ENCODE measurements at regions not wholly inside any gene's neighbourhood (a gene's known extent, or its start where the extent isn't known, plus 50 kb on each side); places are given as distances from the start of the nearest gene placed in this dataset.

- DNase-seq (ENCODE audit: low spot score in 2 of 2): no peak
- no peaks in the 10 kb centered on the region for H3K9me3 Mint-ChIP-seq
Observed at GRCh38 chr2:222054813-222055212, 244.0 kb downstream of the PAX3 start.

DNA sequence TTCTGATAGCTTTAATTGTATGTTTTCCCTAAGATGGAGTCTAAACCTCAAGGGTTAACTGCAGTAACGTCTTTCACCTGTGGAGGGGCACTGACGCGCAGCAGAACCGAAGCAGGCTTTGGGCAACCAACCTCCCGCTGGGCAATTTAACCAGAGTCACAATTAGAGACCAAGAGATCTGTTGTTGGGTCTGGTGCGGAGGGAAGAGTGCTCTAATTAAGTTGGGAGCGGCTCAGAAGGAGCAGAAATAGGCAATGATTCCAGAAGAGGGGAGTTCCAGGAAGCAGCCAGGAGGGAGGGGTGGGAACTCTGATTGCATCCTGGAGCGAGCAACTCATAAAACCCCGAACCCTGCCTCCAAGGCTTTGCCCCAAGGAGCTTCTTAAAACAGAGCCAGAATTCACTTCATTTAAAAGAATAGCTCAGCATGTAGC lies 245.8 kb downstream of the PAX3 start:
- Mint-ChIP-seq H3K4me3 (no peak overlapping the region), H3K4me1 (no peaks in the 10 kb centered on the region), H3K27ac (ENCODE audit: low read depth) (no peak overlapping the region), H3K36me3 (ENCODE audit: insufficient read depth) (no peaks in the 10 kb centered on the region), H3K27me3 (peaks cover 55% of the 10 kb centered on the region), H3K9me3 (no peaks in the 10 kb centered on the region)
- ATAC-seq (replicated peaks; ENCODE audit: extremely low read depth, poor library complexity, severe bottlenecking) (no peak), DNase-seq (ENCODE audit: low spot score in 2 of 2) (no peak)

More at GRCh38 chr2:222054813-222055212, 244.0 kb downstream of the PAX3 start:
- no peak for ATAC-seq (replicated peaks; ENCODE audit: extremely low read depth, poor library complexity, severe bottlenecking)
- Mint-ChIP-seq H3K36me3 (ENCODE audit: insufficient read depth) (no peaks in the 10 kb centered on the region), H3K4me1 (no peaks in the 10 kb centered on the region), H3K4me3 (no peak overlapping the region), H3K27ac (ENCODE audit: low read depth) (no peak overlapping the region), H3K27me3 (peaks cover 60% of the 10 kb centered on the region)

DNA sequence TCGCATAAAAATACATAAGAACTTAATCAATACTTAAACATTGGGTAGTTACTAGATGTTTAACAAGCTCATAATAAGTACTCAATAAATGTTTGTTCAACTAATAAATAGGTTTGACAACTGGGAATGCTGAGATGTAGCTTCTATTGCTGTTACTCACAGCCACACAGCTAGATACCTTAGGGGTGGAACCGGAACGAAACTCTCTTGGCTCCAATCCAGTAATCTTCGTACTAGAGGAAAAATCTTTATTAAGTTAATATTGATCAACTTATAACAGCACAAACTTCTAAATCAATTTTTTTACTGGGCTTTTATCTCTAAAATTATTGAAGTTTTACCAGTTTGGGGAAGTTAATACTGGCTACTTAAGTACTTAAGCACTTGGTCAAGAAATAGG lies 247.8 kb downstream of the PAX3 start:
- Mint-ChIP-seq H3K4me1 (no peaks in the 10 kb centered on the region), H3K9me3 (no peaks in the 10 kb centered on the region), H3K36me3 (ENCODE audit: insufficient read depth) (no peaks in the 10 kb centered on the region), H3K27ac (ENCODE audit: low read depth) (no peak overlapping the region), H3K27me3 (peaks cover 53% of the 10 kb centered on the region), H3K4me3 (no peak overlapping the region)
- ATAC-seq (replicated peaks; ENCODE audit: extremely low read depth, poor library complexity, severe bottlenecking) (no peak), DNase-seq (ENCODE audit: low spot score in 2 of 2) (no peak)

GRCh38 chr2:222049946-222050345 lies 248.9 kb downstream of the PAX3 start:
- Mint-ChIP-seq H3K4me1 (no peaks in the 10 kb centered on the region), H3K27ac (ENCODE audit: low read depth) (no peak overlapping the region), H3K36me3 (ENCODE audit: insufficient read depth) (no peaks in the 10 kb centered on the region), H3K9me3 (no peaks in the 10 kb centered on the region), H3K4me3 (no peak overlapping the region), H3K27me3 (peaks cover 47% of the 10 kb centered on the region)
- DNase-seq (ENCODE audit: low spot score in 2 of 2) (no peak), ATAC-seq (replicated peaks; ENCODE audit: extremely low read depth, poor library complexity, severe bottlenecking) (no peak)

GRCh38 chr2:222043897-222044296 lies 254.9 kb downstream of the PAX3 start:
- H3K9me3 Mint-ChIP-seq: no peaks in the 10 kb centered on the region
- H3K4me1 Mint-ChIP-seq: no peaks in the 10 kb centered on the region
- no peak for ATAC-seq (replicated peaks; ENCODE audit: extremely low read depth, poor library complexity, severe bottlenecking)
- H3K4me3 Mint-ChIP-seq: no peak overlapping the region
- no peak for DNase-seq (ENCODE audit: low spot score in 2 of 2)
- H3K27ac Mint-ChIP-seq (ENCODE audit: low read depth): no peak overlapping the region
- no peaks in the 10 kb centered on the region for H3K27me3 Mint-ChIP-seq
- H3K36me3 Mint-ChIP-seq (ENCODE audit: insufficient read depth): no peaks in the 10 kb centered on the region

- Mint-ChIP-seq H3K27ac (ENCODE audit: low read depth) (no peak overlapping the region), H3K36me3 (ENCODE audit: insufficient read depth) (no peaks in the 10 kb centered on the region), H3K9me3 (no peaks in the 10 kb centered on the region), H3K27me3 (no peaks in the 10 kb centered on the region), H3K4me1 (no peaks in the 10 kb centered on the region), H3K4me3 (no peak overlapping the region)
- ATAC-seq (replicated peaks; ENCODE audit: extremely low read depth, poor library complexity, severe bottlenecking) (no peak), DNase-seq (ENCODE audit: low spot score in 2 of 2) (no peak)
Observed at GRCh38 chr2:222042666-222043065, 256.1 kb downstream of the PAX3 start.

GRCh38 chr2:222040333-222040732 lies 258.5 kb downstream of the PAX3 start:
- no peaks in the 10 kb centered on the region for H3K27me3 Mint-ChIP-seq
- DNase-seq (ENCODE audit: low spot score in 2 of 2) (no peak), ATAC-seq (replicated peaks; ENCODE audit: extremely low read depth, poor library complexity, severe bottlenecking) (no peak)
- H3K4me3 Mint-ChIP-seq: no peak overlapping the region
- no peaks in the 10 kb centered on the region for H3K9me3 Mint-ChIP-seq
- no peaks in the 10 kb centered on the region for H3K36me3 Mint-ChIP-seq (ENCODE audit: insufficient read depth)
- no peak overlapping the region for H3K27ac Mint-ChIP-seq (ENCODE audit: low read depth)
- no peaks in the 10 kb centered on the region for H3K4me1 Mint-ChIP-seq

DNA sequence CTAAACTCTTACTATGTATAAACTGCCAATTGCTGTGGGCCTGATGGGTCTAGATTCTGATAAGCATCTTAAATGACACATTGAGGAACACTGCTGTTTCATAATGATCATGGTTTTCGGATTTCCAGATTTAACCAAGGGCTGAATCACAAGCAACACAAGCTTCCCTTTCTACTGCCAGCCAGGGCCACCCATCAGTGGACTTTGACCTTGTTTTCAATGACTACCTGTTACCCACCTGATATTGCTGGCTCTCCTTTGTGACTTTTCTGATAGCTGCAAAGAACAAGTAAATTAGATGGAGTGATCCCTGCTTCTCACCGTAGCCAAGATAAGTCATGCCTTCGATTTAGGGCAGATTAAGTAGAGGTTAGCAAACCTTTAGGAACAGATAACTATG lies 259.0 kb downstream of the PAX3 start:
- no peaks in the 10 kb centered on the region for H3K27me3 Mint-ChIP-seq
- DNase-seq (ENCODE audit: low spot score in 2 of 2): no peak
- no peaks in the 10 kb centered on the region for H3K36me3 Mint-ChIP-seq (ENCODE audit: insufficient read depth)
- H3K9me3 Mint-ChIP-seq: no peaks in the 10 kb centered on the region
- H3K4me1 Mint-ChIP-seq: no peaks in the 10 kb centered on the region
- H3K27ac Mint-ChIP-seq (ENCODE audit: low read depth): no peak overlapping the region
- H3K4me3 Mint-ChIP-seq: no peak overlapping the region
- no peak for ATAC-seq (replicated peaks; ENCODE audit: extremely low read depth, poor library complexity, severe bottlenecking)

DNA sequence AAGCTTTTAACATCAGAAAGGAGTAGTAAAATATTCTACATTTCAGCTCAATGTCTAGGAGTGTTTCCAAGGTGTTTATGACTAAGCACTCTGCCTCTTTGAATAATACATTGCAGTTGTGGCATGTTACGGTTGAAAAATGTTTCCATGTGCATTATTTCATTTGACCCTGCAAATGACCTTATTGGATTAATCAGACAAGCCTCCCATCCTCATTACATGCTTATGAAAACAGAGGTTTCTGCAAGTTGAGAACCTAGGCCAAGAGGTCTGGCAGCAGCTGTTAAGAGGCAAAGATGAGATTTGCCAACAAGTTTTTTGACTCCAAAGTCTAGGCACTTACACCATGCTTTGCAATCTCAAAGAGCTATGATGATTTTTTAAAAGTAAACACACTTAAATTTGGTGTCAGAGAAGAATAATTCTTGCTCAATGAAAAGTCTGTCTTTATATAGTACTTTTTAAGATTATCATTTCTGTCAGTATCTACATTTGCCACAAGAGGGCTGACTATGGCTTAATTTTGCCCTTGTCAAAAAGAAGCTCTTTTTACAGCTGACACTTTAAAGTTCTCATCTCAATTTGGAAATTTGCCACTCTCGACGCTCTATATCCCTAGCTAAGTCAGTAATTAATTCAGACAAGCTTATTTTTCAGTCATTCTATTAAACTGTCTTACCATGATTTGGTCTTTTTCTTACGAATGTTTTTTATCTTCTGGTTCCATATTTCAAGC lies 260.6 kb downstream of the PAX3 start:
- no peak for DNase-seq (ENCODE audit: low spot score in 2 of 2)
- Mint-ChIP-seq H3K27ac (ENCODE audit: low read depth) (no peak overlapping the region), H3K36me3 (ENCODE audit: insufficient read depth) (no peaks in the 10 kb centered on the region), H3K4me3 (no peak overlapping the region), H3K4me1 (no peaks in the 10 kb centered on the region), H3K27me3 (no peaks in the 10 kb centered on the region), H3K9me3 (no peaks in the 10 kb centered on the region)
- ATAC-seq (replicated peaks; ENCODE audit: extremely low read depth, poor library complexity, severe bottlenecking): no peak

- Mint-ChIP-seq H3K4me1 (no peaks in the 10 kb centered on the region), H3K36me3 (ENCODE audit: insufficient read depth) (no peaks in the 10 kb centered on the region), H3K27ac (ENCODE audit: low read depth) (no peak overlapping the region), H3K9me3 (no peaks in the 10 kb centered on the region), H3K27me3 (no peaks in the 10 kb centered on the region), H3K4me3 (no peak overlapping the region)
- ATAC-seq (replicated peaks; ENCODE audit: extremely low read depth, poor library complexity, severe bottlenecking) (no peak), DNase-seq (ENCODE audit: low spot score in 2 of 2) (no peak)
Observed at GRCh38 chr2:222037211-222037610, 261.6 kb downstream of the PAX3 start.

GRCh38 chr2:222034058-222034457 lies 264.7 kb downstream of the PAX3 start:
- H3K4me1 Mint-ChIP-seq: no peaks in the 10 kb centered on the region
- no peak overlapping the region for H3K27ac Mint-ChIP-seq (ENCODE audit: low read depth)
- no peak overlapping the region for H3K4me3 Mint-ChIP-seq
- no peaks in the 10 kb centered on the region for H3K36me3 Mint-ChIP-seq (ENCODE audit: insufficient read depth)
- H3K9me3 Mint-ChIP-seq: no peaks in the 10 kb centered on the region
- no peak for DNase-seq (ENCODE audit: low spot score in 2 of 2)
- no peaks in the 10 kb centered on the region for H3K27me3 Mint-ChIP-seq
- ATAC-seq (replicated peaks; ENCODE audit: extremely low read depth, poor library complexity, severe bottlenecking): no peak

GRCh38 chr2:222033541-222033940 lies 265.3 kb downstream of the PAX3 start:
- no peak for ATAC-seq (replicated peaks; ENCODE audit: extremely low read depth, poor library complexity, severe bottlenecking)
- Mint-ChIP-seq H3K4me1 (no peaks in the 10 kb centered on the region), H3K36me3 (ENCODE audit: insufficient read depth) (peaks cover 2% of the 10 kb centered on the region), H3K9me3 (no peaks in the 10 kb centered on the region), H3K27ac (ENCODE audit: low read depth) (no peak overlapping the region), H3K27me3 (no peaks in the 10 kb centered on the region), H3K4me3 (no peak overlapping the region)
- no peak for DNase-seq (ENCODE audit: low spot score in 2 of 2)

DNA sequence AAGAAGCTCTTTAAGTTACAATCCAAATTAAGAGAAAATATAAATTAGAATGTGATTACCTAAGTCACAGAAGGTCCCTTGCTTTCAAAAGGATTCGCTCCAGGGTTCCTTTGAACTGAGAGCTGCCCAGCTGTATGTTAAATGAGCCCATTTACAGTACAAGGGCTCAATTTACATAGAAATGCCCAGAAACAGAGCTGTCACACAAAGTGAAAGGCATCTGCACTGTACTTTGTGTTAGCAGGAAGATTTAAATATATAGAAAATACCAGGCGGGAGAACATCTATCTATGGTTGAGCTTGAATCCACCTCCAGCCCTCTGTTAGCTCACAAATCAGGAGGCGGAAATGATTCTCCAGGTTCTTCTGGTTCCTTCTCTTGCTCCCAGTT lies 272.9 kb downstream of the PAX3 start:
- Mint-ChIP-seq H3K4me1 (no peaks in the 10 kb centered on the region), H3K27ac (ENCODE audit: low read depth) (no peak overlapping the region), H3K4me3 (no peak overlapping the region), H3K36me3 (ENCODE audit: insufficient read depth) (peaks cover 2% of the 10 kb centered on the region), H3K9me3 (no peaks in the 10 kb centered on the region), H3K27me3 (no peaks in the 10 kb centered on the region)
- no peak for ATAC-seq (replicated peaks; ENCODE audit: extremely low read depth, poor library complexity, severe bottlenecking)
- no peak for DNase-seq (ENCODE audit: low spot score in 2 of 2)

Data from central memory CD8-positive, alpha-beta T cell (primary cell).